Central memory CD8-positive, alpha-beta T cell (primary cell): ENCODE measurements at regions not wholly inside any gene's neighbourhood (a gene's known extent, or its start where the extent isn't known, plus 50 kb on each side); places are given as distances from the start of the nearest gene placed in this dataset.

Experiments
- ATAC-seq: fragments of 150-1000 bp; cut with Tn5 transposase; replicated peaks from 2 replicates; pipeline ENCODE4 v1.10.0; 2022; ENCODE audit warnings: mild to moderate bottlenecking, moderate FRiP score, moderate number of reproducible peaks; ENCODE audit not compliant: poor library complexity, severe bottlenecking; ENCODE audit errors: extremely low read depth
- DNase-seq, 2 donors: peaks; one replicate each; pipeline ENCODE4 v3.0.0; 2021; ENCODE audit warnings: low spot score in 2 of 2
- H3K27ac Mint-ChIP-seq: one replicate; pipeline ENCODE4 v1.8.0; 2022; ENCODE audit warnings: low read depth, mild to moderate bottlenecking, moderate library complexity, mixed read lengths
- H3K27me3 Mint-ChIP-seq: one replicate; pipeline ENCODE4 v1.8.0; 2022; ENCODE audit warnings: mixed read lengths
- H3K36me3 Mint-ChIP-seq: one replicate; pipeline ENCODE4 v1.8.0; 2022; ENCODE audit warnings: mild to moderate bottlenecking, moderate library complexity, mixed read lengths; ENCODE audit not compliant: insufficient read depth
- H3K4me1 Mint-ChIP-seq: one replicate; pipeline ENCODE4 v1.8.0; 2022; ENCODE audit warnings: mixed read lengths
- H3K4me3 Mint-ChIP-seq: one replicate; pipeline ENCODE4 v1.8.0; 2022; ENCODE audit warnings: mild to moderate bottlenecking, moderate library complexity, mixed read lengths
- H3K9me3 Mint-ChIP-seq: one replicate; pipeline ENCODE4 v1.8.0; 2022; ENCODE audit warnings: mixed read lengths

DNA sequence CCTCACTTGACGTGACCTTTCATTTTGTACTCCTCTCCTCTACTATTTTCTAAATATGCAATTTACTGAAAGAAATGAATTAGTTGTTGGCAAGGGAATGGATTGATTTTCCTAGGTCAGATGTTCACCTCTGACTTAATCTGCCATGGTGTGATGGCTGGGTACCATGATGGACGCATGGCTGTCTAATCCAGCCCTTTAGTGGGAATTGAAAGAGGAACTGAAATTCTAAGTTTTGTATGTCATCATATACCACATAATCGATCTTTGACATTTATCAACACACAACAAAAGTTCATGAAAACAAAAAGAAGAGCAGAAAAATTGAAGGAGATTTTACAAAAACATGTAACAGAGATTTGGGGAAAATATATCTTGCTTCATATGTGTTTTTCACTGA lies 331.3 kb upstream of the SNX7 start:
- Mint-ChIP-seq H3K27ac (no peak overlapping the region), H3K27me3 (no peaks in the 10 kb centered on the region), H3K36me3 (peaks cover 2% of the 10 kb centered on the region), H3K4me3 (no peak overlapping the region), H3K4me1 (peaks cover 30% of the 10 kb centered on the region), H3K9me3 (peaks cover 5% of the 10 kb centered on the region)
- no peak for DNase-seq
- ATAC-seq, result no peak

DNA sequence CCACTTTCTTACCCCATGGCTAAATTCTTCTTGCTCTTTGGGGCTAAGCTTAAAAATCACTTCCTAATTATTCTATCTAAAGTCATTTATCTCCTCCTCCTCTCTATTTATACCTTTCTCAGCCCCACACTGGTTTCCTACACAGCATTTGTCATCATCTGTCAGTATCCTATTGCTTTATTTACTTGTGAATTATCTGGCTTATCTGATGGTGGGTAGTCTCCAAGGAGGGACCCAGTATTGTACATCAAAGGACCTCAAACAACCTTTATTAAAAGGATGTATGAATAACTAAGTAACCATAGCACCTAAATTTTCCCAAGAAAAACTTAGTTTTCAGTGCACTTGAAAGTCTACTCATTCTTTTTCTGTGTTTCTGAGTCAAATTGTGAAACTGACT lies 332.7 kb upstream of the SNX7 start:
- Mint-ChIP-seq H3K27ac (no peak overlapping the region), H3K9me3 (peaks cover 5% of the 10 kb centered on the region), H3K36me3 (peaks cover 6% of the 10 kb centered on the region), H3K4me3 (no peak overlapping the region), H3K4me1 (peaks cover 43% of the 10 kb centered on the region), H3K27me3 (no peaks in the 10 kb centered on the region)
- ATAC-seq (no peak), DNase-seq (no peak)

GRCh38 chr1:98327220-98327861 lies 334.2 kb upstream of the SNX7 start:
- H3K4me3 Mint-ChIP-seq, result no peak overlapping the region
- no peak for DNase-seq
- H3K4me1 Mint-ChIP-seq, result peaks cover 43% of the 10 kb centered on the region

GRCh38 chr1:98325646-98326440 lies 335.7 kb upstream of the SNX7 start:
- Mint-ChIP-seq H3K4me3 (no peak overlapping the region), H3K36me3 (peaks cover 8% of the 10 kb centered on the region), H3K4me1 (peaks cover 35% of the 10 kb centered on the region), H3K9me3 (peaks cover 5% of the 10 kb centered on the region), H3K27me3 (no peaks in the 10 kb centered on the region), H3K27ac (no peak overlapping the region)
- DNase-seq (no peak), ATAC-seq (no peak)

More at GRCh38 chr1:98327220-98327861, 334.2 kb upstream of the SNX7 start:
- no peak overlapping the region for H3K27ac Mint-ChIP-seq
- no peaks in the 10 kb centered on the region for H3K27me3 Mint-ChIP-seq
- H3K9me3 Mint-ChIP-seq, result peaks cover 5% of the 10 kb centered on the region
- peaks cover 8% of the 10 kb centered on the region for H3K36me3 Mint-ChIP-seq
- ATAC-seq, result no peak

- peak overlapping the region; percentile 76 for H3K4me3 Mint-ChIP-seq
- no peaks in the 10 kb centered on the region for H3K27me3 Mint-ChIP-seq
- H3K36me3 Mint-ChIP-seq, result peaks cover 6% of the 10 kb centered on the region
- H3K9me3 Mint-ChIP-seq, result no peaks in the 10 kb centered on the region
- H3K4me1 Mint-ChIP-seq, result peaks cover 41% of the 10 kb centered on the region
- H3K27ac Mint-ChIP-seq, result no peak overlapping the region
- peak; percentile 96 for ATAC-seq
- no peak for DNase-seq
These were observed 337.6 kb upstream of the SNX7 start for GRCh38 chr1:98323906-98324358.

GRCh38 chr1:98323388-98323787 lies 338.1 kb upstream of the SNX7 start:
- peaks cover 6% of the 10 kb centered on the region for H3K36me3 Mint-ChIP-seq
- H3K4me1 Mint-ChIP-seq, result peaks cover 41% of the 10 kb centered on the region
- H3K4me3 Mint-ChIP-seq, result peak overlapping the region; percentile 76
- no peaks in the 10 kb centered on the region for H3K27me3 Mint-ChIP-seq
- no peak for DNase-seq
- H3K9me3 Mint-ChIP-seq, result no peaks in the 10 kb centered on the region
- H3K27ac Mint-ChIP-seq, result no peak overlapping the region
- no peak for ATAC-seq

GRCh38 chr1:98322966-98323365 lies 338.6 kb upstream of the SNX7 start:
- DNase-seq (no peak), ATAC-seq (no peak)
- Mint-ChIP-seq H3K36me3 (peaks cover 6% of the 10 kb centered on the region), H3K4me1 (peaks cover 41% of the 10 kb centered on the region), H3K27ac (no peak overlapping the region), H3K4me3 (peak overlapping the region; percentile 76), H3K9me3 (no peaks in the 10 kb centered on the region), H3K27me3 (no peaks in the 10 kb centered on the region)

DNA sequence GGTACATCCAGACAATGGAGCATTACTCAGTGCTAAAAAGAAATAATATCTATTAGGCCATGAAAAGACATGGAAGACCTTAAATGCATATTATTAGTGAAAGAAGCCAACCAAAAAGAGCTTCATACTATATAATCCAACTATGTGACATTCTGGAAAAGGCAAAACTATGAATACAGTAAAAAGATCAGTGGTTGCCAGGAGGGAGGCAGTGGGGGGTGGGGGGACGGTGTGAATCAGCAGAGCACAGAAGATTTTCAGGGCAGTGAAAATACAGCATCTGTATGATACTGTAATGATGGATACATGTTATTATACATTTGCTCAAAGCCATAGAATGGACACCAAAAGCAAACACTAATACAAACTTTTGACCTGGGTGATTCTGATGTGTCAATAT lies 339.4 kb upstream of the SNX7 start:
- Mint-ChIP-seq H3K27me3 (no peaks in the 10 kb centered on the region), H3K9me3 (no peaks in the 10 kb centered on the region), H3K4me1 (peaks cover 37% of the 10 kb centered on the region), H3K4me3 (no peak overlapping the region), H3K36me3 (peaks cover 6% of the 10 kb centered on the region), H3K27ac (no peak overlapping the region)
- ATAC-seq, result no peak
- DNase-seq, result no peak

GRCh38 chr1:98321191-98321590 lies 340.3 kb upstream of the SNX7 start:
- DNase-seq, result no peak
- peaks cover 6% of the 10 kb centered on the region for H3K36me3 Mint-ChIP-seq
- no peak overlapping the region for H3K27ac Mint-ChIP-seq
- H3K4me1 Mint-ChIP-seq, result peaks cover 34% of the 10 kb centered on the region
- H3K4me3 Mint-ChIP-seq, result no peak overlapping the region
- no peaks in the 10 kb centered on the region for H3K9me3 Mint-ChIP-seq
- no peaks in the 10 kb centered on the region for H3K27me3 Mint-ChIP-seq
- no peak for ATAC-seq

DNA sequence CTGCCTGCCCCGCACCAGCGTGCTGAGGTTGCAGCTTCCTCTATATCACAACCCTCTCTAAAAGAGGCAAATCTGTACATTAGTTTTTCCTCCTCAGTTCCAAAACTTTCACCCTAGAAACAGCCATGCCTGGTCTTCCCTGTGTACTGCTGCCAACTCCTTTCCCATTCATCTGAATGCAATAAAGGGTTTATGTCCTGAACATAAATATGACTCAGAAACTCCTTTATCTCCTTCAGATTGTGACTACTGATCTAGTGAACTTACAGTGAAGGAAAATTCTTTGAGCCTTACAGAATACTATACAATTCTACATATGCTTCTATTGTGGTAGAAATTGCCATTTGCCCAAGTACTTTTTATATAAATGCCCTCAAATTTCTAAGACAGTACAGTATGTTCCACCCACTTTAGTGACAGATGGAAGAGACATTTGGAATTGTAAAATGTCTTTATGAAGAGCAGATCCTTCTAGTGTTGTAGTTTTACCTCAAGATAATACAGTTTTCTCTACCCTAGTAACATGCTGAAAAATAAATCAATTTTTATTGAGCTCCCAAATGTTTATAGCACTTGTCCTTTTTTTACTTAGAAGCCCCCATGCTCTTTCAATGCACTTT lies 345.1 kb upstream of the SNX7 start:
- Mint-ChIP-seq H3K36me3 (no peaks in the 10 kb centered on the region), H3K9me3 (no peaks in the 10 kb centered on the region), H3K4me3 (no peak overlapping the region), H3K27me3 (no peaks in the 10 kb centered on the region), H3K27ac (no peak overlapping the region), H3K4me1 (peaks cover 6% of the 10 kb centered on the region)
- DNase-seq (no peak), ATAC-seq (no peak)

DNA sequence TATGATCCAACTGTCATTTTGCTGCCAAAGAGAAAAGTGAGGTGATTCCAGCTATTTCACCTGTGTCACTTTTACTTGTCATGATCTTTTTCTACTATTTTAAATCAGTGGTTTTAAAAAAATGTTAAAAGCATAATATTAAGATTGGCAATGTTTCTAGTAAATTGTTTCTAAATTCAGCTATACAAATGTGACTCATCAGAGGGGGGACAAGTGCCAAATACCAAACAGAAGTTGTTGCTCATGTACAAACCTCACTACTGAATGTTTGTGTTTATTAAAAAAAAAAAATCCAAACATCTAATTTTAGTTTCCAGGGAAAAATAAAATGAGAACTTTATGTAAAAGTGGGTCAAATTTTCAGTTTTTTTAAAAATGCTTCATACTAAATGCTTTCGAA lies 346.2 kb upstream of the SNX7 start:
- peaks cover under 1% of the 10 kb centered on the region for H3K4me1 Mint-ChIP-seq
- no peak for DNase-seq

GRCh38 chr1:98314601-98315000 lies 346.9 kb upstream of the SNX7 start:
- Mint-ChIP-seq H3K36me3 (no peaks in the 10 kb centered on the region), H3K4me1 (no peaks in the 10 kb centered on the region), H3K27ac (no peak overlapping the region), H3K9me3 (no peaks in the 10 kb centered on the region), H3K27me3 (no peaks in the 10 kb centered on the region), H3K4me3 (no peak overlapping the region)
- ATAC-seq (no peak), DNase-seq (no peak)

More for the DNA sequence above, 346.2 kb upstream of the SNX7 start:
- ATAC-seq, result no peak
- no peak overlapping the region for H3K27ac Mint-ChIP-seq
- H3K4me3 Mint-ChIP-seq, result no peak overlapping the region
- H3K36me3 Mint-ChIP-seq, result no peaks in the 10 kb centered on the region
- H3K9me3 Mint-ChIP-seq, result no peaks in the 10 kb centered on the region
- H3K27me3 Mint-ChIP-seq, result no peaks in the 10 kb centered on the region
